T47D (cell line): ENCODE measurements at regions not wholly inside any gene's neighbourhood (a gene's known extent, or its start where the extent isn't known, plus 50 kb on each side); places are given as distances from the start of the nearest gene placed in this dataset.
"Not testable (repeated sequence)": the region's sequence is repeated elsewhere in the genome, so short reads cannot be mapped to it uniquely, and the experiment has no call there.

Experiments
- DNase-seq, 2 experiments: peaks; one replicate each; pipeline versions ENCODE4 v3.0.0 to v3.0.0-alpha.2; 2011 to 2012; ENCODE audit warnings: low read depth in 1 of 2, low spot score in 1 of 2
- JUND ChIP-seq: IDR thresholded peaks from 2 replicates; pipeline ENCODE4 v1.6.1; 2012; ENCODE audit warnings: low read depth
- in situ Hi-C: cut with HindIII; loops from 2 replicates; pipeline ENCODE4 v1.10.0; 2016; ENCODE audit warnings: low sequenced_read_pairs, low pct_unique_long_range_greater_than_20kb

DNA sequence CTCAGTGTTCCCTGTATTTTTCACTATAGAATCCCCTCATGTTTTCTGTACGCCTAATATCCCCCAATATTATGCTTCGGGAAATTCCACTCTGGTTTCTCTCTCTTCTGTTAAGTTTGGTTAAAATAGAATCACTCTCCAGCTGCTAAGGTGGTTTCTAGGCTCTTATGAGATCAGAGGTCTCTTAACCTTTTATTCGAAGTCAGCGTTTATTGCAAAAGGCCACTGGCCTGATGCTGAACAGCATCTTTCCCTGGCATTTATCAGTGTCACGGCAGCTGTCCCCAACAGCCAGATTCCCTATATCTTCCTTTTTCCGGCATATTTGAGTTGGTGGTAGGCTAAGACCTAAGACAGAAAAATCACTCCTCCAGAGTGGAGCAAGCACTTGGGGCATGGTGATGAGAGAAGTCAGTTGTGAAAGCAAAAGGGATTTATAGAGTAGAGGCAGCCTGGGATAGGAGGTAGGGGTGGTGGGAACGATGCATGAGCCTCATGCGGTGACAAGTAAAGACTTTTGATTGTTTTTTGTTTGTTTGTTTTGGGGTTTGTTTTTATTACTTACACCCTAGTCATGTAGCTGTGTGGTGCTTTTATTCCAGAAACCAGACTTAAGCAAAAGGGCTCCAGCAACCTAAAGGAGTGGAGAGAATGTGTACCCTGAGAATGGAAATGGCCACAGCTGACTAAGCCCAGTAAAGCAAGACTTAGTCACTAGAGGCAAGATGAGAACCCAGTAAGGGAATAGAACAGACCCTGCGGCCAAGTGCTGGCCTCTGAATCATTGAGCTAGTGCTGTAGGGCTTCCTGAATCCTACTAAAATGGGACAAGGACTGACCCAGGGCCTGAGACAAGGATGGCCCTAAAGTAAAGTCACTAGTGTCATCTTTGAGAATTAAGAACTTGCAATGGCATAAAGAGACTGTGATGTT lies 197.6 kb upstream of the PRNP start:
- DNase-seq, result no peak
- TF ChIP-seq JUND, result no peak
- in situ Hi-C loops, result no loop called here

DNA sequence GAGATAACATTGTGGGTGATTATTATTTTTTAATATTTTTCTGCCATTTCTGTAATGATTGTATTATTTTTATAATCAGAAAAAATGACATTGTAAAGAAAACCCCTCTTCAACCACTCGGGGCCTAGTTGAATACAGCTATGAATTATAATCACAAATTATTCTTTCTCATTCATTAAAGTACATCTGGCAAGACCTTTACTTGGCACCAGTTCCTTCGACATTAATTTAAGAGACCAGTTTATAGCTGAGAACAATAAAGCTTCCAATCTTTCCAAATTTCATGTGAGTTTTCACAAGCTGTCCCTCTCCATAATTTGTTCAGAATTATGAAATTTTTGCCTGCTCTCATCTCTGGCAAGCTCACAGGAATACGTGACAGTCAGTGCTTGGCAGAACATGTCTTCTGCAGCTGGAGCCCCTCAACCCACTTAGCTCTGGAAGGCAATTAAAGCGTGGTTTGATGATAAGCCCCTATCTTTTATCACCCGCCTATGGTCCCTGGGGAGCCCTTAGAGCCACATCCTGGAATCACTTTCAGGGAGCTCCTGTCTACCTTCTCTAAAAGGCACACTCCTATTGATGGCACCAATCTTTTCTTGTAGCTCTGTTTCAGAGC lies 201.8 kb upstream of the PRNP start:
- in situ Hi-C loops, result no loop called here
- no peak for TF ChIP-seq JUND
- no peak for DNase-seq

DNA sequence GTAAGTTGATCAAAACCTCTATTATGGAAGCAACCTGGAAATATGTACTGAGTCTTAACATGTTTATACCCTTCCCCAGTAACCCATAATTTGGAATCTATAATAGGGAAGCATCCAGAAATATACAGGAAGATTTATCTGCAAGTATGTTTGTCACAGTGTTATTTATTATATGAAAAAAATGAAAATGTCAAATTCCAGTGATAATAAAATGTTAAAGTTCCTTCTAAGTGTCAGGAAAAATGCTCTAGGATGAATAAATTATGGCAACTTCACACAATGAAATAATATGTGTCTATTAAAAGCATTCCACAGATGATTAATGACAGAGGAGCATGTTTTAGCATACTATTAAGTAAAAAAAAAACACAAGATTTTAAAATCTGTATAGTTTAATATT lies 202.3 kb upstream of the PRNP start:
- in situ Hi-C loops, result no loop called here
- DNase-seq, result no peak
- TF ChIP-seq JUND, result no peak

DNA sequence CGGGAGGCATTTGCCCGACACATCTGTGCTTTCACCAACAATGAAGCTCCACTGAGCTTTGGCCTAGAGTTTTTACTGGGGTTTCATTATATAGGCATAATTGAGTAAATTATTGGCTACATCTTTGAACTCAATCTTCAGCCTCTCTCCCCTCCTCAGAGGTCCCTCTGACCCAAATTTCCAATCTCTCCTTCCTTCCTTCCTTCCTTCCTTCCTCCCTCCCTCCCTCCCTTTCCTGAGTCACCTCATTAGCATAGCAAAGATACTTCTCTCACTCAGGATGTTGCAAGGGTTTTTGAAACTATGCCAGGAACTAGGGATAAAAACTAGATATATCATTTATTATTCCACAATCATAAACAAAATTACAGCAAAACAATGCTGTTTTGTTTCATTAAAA lies 202.8 kb upstream of the PRNP start:
- in situ Hi-C loops, result no loop called here
- TF ChIP-seq JUND, result no peak
- no peak for DNase-seq

DNA sequence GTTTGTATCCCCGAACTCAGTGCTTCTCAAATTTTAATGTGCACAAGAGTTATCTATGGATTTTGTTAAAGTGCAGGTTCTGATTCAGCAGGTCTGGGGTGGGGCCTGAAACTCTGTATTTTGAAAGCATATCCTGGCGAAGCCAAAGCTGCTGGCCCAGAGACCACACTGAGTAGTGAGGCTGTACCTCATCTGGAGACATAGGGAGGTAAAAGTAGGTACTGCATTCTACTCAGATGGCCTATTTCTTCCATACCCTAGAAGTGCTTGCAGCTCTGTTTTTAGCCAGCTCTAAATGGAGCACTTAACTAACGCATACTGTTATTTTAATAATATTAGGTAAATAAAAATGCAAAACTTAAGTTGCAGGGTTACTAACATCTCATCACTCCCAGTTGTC lies 206.2 kb upstream of the PRNP start:
- DNase-seq, result no peak
- TF ChIP-seq JUND, result no peak
- in situ Hi-C loops, result no loop called here

DNA sequence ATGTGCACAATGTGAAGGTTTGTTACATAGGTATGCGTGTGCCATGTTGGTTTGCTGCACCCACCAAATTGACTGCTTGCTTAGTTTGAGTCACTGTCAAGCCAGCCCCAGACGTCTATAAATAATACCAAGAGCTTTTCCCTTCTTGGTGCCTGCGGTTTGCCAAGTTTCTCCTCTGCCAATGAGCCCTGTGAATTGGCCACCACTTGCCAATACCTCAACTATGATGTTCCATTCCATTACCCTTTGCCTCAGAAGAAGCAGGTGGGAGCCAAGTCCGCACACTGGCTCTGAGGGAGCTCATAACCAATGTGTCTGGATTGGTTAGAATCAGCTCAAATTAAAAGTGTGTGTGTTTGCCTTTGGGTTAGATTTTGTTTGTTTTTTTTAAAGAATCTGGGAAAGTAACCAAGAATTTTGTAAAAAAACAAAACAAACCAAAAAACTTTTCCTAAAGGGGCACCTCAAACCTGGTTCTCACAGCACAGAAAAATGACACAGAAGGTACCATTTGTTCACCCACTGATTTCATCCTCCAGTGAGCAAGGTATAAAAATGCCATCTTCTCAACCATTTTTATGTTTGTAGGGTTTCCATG lies 209.3 kb upstream of the PRNP start:
- DNase-seq, result no peak
- in situ Hi-C loops, result no loop called here
- TF ChIP-seq JUND, result no peak

DNA sequence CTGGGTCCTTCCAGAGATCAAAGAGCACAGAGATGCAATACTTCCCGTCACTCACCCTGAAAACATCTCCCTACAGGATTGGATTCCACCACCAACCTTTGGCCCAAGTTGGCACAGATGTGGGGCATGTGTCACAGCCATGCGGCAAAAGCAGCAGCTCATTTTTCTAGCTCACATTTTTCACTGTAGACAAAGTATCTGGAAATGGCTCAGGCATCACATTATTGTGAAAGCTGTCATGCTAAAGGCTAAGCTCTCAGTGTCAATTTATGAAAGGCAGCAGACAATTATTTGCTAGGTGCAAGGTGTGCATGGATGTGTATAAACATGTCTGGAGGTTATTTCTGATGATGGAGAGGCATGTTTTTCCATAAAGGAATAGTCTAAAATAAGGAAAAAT lies 213.3 kb upstream of the PRNP start:
- no peak for DNase-seq
- TF ChIP-seq JUND, result no peak
- in situ Hi-C loops, result no loop called here

DNA sequence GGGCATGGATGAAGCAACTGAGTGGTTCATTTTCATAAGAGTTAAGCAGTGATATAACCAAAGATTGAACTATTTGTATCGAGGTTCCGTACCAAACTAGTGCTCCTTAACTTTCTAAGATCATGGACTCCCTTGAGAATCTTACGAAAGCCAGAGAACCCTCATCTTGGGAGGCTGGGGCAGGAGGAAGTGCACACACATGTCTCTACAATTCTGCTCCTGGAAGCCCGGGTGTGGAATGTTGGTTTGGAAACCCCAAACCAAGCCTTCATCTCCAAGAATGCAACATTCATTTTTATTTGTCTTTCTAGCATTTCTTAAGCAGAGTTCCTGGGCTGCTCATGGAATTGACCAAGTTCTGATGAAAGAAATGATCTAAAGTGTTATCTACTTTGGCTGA lies 215.0 kb upstream of the PRNP start:
- in situ Hi-C loops, result no loop called here
- no peak for TF ChIP-seq JUND
- DNase-seq, result no peak

DNA sequence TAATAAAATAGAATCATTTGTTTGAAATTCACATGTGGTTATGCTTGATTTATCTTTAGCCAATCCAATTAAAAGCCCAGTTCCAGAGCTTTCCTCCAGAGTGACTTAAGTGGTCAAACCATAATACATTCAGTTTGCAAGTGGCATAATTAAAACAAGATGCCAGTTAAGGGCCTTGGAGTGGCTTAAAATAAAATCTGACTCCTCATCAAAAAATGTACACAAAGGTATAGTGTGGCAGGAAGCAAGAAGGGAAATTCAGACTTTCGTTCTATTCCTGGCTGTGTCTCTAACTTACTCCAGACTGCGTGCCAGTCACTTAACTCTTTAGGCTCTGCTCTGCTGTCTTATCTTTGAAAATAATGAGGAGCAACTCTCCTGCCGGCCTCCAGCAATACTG lies 215.9 kb upstream of the PRNP start:
- DNase-seq, result no peak
- in situ Hi-C loops, result no loop called here
- no peak for TF ChIP-seq JUND

DNA sequence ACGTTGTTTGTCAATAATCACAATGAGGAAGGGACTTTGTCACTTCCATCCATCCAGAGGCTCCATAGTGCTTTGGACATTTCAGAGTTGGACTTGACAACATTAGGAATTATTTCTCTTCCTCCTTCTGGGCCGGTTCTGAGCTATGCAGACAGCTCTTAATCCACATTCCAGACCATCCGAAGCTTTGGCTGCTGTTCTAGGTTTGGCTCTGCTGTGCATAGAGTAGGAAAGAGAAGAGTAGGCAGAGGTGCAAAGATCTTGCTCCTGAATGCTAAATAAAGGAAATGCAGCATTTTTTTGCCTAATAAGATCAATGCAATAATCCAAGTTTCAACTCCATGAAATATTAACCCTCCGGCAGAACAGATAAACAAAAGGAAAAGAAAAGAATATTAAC lies 216.3 kb upstream of the PRNP start:
- in situ Hi-C loops, result no loop called here
- no peak for TF ChIP-seq JUND
- DNase-seq, result no peak

DNA sequence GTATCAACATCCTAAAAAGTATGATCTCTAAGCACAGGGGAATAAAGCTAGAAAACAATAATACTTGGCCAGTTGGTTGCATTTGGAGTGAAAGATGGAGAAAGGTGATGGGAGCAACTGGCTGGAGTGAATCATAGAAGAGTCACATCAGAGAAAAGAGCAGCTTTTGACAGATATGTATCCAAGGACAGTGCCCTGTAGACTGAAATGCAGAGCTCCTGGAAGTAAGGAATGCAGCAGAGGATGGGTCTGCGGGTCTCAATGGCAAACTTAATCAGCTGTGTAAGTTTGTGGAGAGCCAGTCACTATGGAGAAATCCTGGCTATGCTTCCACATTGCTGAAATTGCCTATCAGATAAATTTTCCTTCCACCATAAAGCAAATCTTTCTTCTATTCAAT lies 218.1 kb upstream of the PRNP start:
- in situ Hi-C loops, result no loop called here
- no peak for TF ChIP-seq JUND
- DNase-seq, result no peak

DNA sequence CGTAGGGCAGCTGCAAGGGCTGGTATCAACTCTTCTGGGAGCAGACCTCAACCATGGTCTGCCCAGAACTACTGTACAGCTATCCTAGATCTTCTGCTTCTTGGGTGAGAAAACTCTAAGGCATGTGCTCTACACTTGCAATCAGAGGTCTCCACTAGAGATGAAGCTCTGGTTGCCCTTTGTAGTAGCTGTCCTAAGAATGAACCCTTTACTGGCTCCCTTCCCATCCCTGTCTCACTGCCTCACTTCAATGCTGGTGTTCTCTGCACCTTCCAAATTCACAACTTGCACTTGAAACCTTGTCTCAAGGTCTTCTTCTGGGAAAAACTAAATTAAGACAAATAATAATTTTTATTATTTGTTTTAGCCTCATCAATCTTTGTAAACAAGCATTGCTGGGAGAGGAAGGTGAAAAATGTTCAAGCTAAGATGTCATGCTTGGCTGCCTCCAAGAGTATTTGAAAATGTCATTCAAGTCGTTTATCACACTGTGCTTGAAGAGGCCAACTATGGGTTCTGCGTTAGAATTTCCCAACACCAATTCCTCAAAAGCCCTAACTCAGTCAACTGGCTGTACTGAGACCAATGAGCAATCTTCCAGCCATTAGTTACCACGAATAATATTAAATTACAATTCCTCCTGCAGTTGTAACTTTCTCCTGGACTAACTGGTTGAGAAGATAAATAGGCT lies 216.9 kb upstream of the ADRA1D start:
- in situ Hi-C loops, result no loop called here
- TF ChIP-seq JUND, result no peak
- no peak for DNase-seq

DNA sequence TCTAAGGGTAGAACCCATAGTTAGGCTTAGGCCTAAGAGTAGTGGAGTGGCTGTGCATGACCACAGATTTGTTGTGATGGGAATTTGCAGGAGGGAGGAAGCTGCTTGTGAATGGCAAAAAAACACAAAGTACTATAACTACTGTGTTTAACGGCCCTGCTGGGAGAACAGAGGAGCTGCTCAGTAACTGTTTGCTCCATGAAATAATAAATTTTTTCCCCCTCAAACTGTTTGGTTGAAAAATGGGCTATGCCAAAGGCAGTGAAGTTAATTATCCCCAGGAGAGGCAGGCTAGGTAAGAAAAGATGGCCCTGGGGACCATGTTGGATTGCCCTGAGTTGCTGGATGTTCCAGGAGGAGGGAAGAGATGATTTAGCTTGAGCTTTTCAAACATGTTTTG lies 216.1 kb upstream of the ADRA1D start:
- no peak for DNase-seq
- in situ Hi-C loops, result no loop called here
- no peak for TF ChIP-seq JUND

DNA sequence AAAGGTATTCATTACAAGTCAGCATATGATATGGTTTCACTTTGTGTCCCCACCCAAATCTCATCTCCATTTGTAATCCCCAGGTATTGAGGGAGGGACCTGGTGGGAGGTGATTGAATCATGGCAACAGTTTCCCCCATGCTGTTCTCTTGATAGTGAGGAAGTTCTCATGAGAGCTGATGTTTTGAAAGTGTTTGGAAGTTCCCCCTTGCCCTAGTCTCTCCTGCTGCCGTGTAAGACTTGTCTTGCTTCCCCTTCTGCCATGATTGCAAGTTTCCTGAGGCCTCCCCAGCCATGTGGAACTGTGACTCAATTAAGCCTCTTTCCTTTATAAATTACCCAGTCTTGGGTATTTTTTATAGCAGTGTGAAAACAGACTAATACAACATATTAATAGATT lies 213.7 kb upstream of the ADRA1D start:
- in situ Hi-C loops, DNase-seq: not testable (repeated sequence)
